Epithelial cell of esophagus (primary cell): ENCODE measurements at regions not wholly inside any gene's neighbourhood (a gene's known extent, or its start where the extent isn't known, plus 50 kb on each side); places are given as distances from the start of the nearest gene placed in this dataset.

Source experiments
- DNase-seq: peaks from one replicate; pipeline ENCODE4 v3.0.0; 2010; ENCODE audit warnings: low read depth
- H3K4me3 ChIP-seq: 2 replicates; pipeline ENCODE4 v1.5.1; 2011; ENCODE audit warnings: mild to moderate bottlenecking, low read length, control low read depth
- CTCF ChIP-seq: IDR thresholded peaks from 2 replicates; pipeline ENCODE4 v1.5.1; 2011; ENCODE audit warnings: low read depth, mild to moderate bottlenecking, low read length, control low read depth, inconsistent platforms; ENCODE audit not compliant: insufficient read depth; ENCODE audit errors: missing control alignments

- no peak overlapping the region for H3K4me3 ChIP-seq
- no peak for TF ChIP-seq CTCF
- DNase-seq: no peak
These were observed 476.2 kb downstream of the SLC4A3 start for GRCh38 chr2:220103596-220103995.

- peak; percentile 49 for TF ChIP-seq CTCF
- peak; percentile 83 for DNase-seq
These were observed 477.5 kb downstream of the SLC4A3 start for GRCh38 chr2:220104871-220105351.

GRCh38 chr2:220106065-220106464, 478.6 kb downstream of the SLC4A3 start:
- H3K4me3 ChIP-seq: no peak overlapping the region
- DNase-seq: peak; percentile 73
- TF ChIP-seq CTCF: no peak

More at GRCh38 chr2:220104871-220105351, 477.5 kb downstream of the SLC4A3 start:
- no peak overlapping the region for H3K4me3 ChIP-seq

- no peak for TF ChIP-seq CTCF
- no peak for DNase-seq
- no peak overlapping the region for H3K4me3 ChIP-seq
These were observed 480.0 kb downstream of the SLC4A3 start for GRCh38 chr2:220107380-220107791.

- no peak overlapping the region for H3K4me3 ChIP-seq
- DNase-seq: peak; percentile 10
- no peak for TF ChIP-seq CTCF
These were observed 487.0 kb downstream of the SLC4A3 start for GRCh38 chr2:220114443-220114842.

GRCh38 chr2:220117025-220117424, 489.6 kb downstream of the SLC4A3 start:
- DNase-seq: no peak
- H3K4me3 ChIP-seq: no peak overlapping the region
- no peak for TF ChIP-seq CTCF

GRCh38 chr2:220120041-220120440, 492.6 kb downstream of the SLC4A3 start:
- TF ChIP-seq CTCF: no peak
- peak; percentile 57 for DNase-seq
- no peak overlapping the region for H3K4me3 ChIP-seq
